NB4 (cell line): ENCODE measurements at regions not wholly inside any gene's neighbourhood (a gene's known extent, or its start where the extent isn't known, plus 50 kb on each side); places are given as distances from the start of the nearest gene placed in this dataset.

ENCODE experiments used
- CTCF ChIP-seq: IDR thresholded peaks from one replicate; pipeline ENCODE4 v1.5.1; 2012; ENCODE audit warnings: low read depth, low read length
- MAX ChIP-seq: IDR thresholded peaks from 2 replicates; pipeline ENCODE4 v1.6.1; 2011; ENCODE audit warnings: low read depth, low read length
- MYC ChIP-seq: IDR thresholded peaks from 2 replicates; pipeline ENCODE4 v1.6.1; 2011; ENCODE audit warnings: low read depth, low read length
- POLR2A ChIP-seq: IDR thresholded peaks from 2 replicates; pipeline ENCODE4 v1.6.1; 2011; ENCODE audit warnings: mild to moderate bottlenecking; ENCODE audit not compliant: insufficient read length; ENCODE audit errors: extremely low read depth

- TF ChIP-seq POLR2A = no peak
- TF ChIP-seq CTCF = no peak
- TF ChIP-seq MYC = no peak
- no peak for TF ChIP-seq MAX
These were observed 1628.2 kb upstream of the ADGRL3 start for GRCh38 chr4:59571805-59572430.
